ENCODE measurements at regions not wholly inside any gene's neighbourhood (a gene's known extent, or its start where the extent isn't known, plus 50 kb on each side); places are given as distances from the start of the nearest gene placed in this dataset.

DNA sequence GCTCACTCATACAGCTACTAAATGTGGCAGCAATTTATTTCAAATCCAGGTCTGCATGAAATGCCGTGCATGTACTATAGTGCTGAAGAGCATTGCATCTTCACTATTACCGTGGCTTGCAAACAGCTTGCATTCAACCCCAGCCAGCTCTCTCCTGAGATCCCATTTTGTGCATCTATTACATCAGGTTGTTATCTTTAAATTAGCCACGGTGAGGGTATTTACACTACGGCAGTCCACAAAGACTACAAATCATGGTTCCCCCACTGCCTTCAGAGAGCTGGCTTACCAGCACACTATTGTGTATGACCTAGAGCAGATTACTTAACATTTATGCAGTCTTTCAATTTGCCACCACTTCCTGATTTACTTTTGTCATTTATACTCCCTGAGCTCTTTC, 621.3 kb upstream of the LRATD1 start:
- Histone ChIP-seq H3K4me3 (no peak overlapping the region), H3K27ac (no peak overlapping the region), H3K4me1 (no peaks in the 10 kb centered on the region), H3K27me3 (no peaks in the 10 kb centered on the region), H3K36me3 (no peaks in the 10 kb centered on the region), H3K9me3 (no peaks in the 10 kb centered on the region)
- no peak for TF ChIP-seq CTCF (IDR thresholded peaks at IDR 0.05)
- no peak for DNase-seq (ENCODE audit: low spot score)

- Histone ChIP-seq H3K27ac (no peak overlapping the region), H3K4me3 (no peak overlapping the region), H3K9me3 (no peaks in the 10 kb centered on the region), H3K36me3 (no peaks in the 10 kb centered on the region), H3K27me3 (no peaks in the 10 kb centered on the region), H3K4me1 (no peaks in the 10 kb centered on the region)
- no peak for TF ChIP-seq CTCF (IDR thresholded peaks at IDR 0.05)
- no peak for DNase-seq (ENCODE audit: low spot score)
These were observed 617.3 kb upstream of the LRATD1 start for GRCh38 chr2:14015113-14015630.

DNA sequence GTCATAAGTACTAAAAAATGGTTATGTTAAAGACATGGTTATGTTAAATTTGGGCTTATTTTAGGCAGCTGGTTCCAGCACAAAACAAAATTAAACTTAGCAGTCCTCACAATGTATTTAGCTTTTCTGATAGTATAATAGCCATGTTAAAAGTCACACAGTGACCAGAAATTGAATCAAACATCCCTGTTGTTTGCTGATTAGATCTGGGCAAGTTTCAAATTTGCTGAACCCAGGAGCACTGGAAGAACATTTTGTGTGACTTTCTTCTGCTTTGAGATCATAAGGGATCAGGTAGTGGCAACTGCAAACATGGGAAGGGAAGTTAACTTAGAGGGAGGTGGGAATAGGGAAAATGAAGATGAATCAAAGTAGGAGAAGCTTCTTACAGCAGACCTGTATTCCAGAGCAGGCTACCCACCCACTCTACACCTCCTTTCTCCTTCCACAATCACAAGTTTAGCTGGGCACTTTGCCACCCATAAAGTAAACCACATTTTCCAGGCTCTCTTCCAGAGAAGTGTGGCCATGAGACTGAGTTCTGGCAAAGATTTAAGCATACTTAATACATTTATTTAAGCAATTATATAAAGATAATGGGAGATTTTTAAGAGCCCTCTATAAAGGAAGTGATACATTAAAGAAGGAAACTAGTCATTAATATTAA, 616.1 kb upstream of the LRATD1 start:
- TF ChIP-seq CTCF (IDR thresholded peaks at IDR 0.05): no peak
- Histone ChIP-seq H3K4me3 (no peak overlapping the region), H3K36me3 (no peaks in the 10 kb centered on the region), H3K4me1 (no peaks in the 10 kb centered on the region), H3K27me3 (no peaks in the 10 kb centered on the region), H3K27ac (no peak overlapping the region), H3K9me3 (no peaks in the 10 kb centered on the region)
- DNase-seq (ENCODE audit: low spot score): no peak

- Histone ChIP-seq H3K27me3 (no peaks in the 10 kb centered on the region), H3K27ac (no peak overlapping the region), H3K36me3 (no peaks in the 10 kb centered on the region), H3K4me3 (no peak overlapping the region), H3K9me3 (no peaks in the 10 kb centered on the region), H3K4me1 (no peaks in the 10 kb centered on the region)
- no peak for TF ChIP-seq CTCF (IDR thresholded peaks at IDR 0.05)
- DNase-seq (ENCODE audit: low spot score): no peak
These were observed 613.9 kb upstream of the LRATD1 start for GRCh38 chr2:14018620-14019019.

GRCh38 chr2:14023558-14023957, 609.0 kb upstream of the LRATD1 start:
- TF ChIP-seq CTCF (IDR thresholded peaks at IDR 0.05): no peak
- no peaks in the 10 kb centered on the region for H3K4me1 ChIP-seq
- H3K4me3 ChIP-seq: no peak overlapping the region
- H3K27me3 ChIP-seq: no peaks in the 10 kb centered on the region
- no peak for DNase-seq (ENCODE audit: low spot score)
- H3K27ac ChIP-seq: no peak overlapping the region
- no peaks in the 10 kb centered on the region for H3K36me3 ChIP-seq
- no peaks in the 10 kb centered on the region for H3K9me3 ChIP-seq

- DNase-seq (ENCODE audit: low spot score): no peak
- no peaks in the 10 kb centered on the region for H3K36me3 ChIP-seq
- H3K4me1 ChIP-seq: no peaks in the 10 kb centered on the region
- no peak for TF ChIP-seq CTCF (IDR thresholded peaks at IDR 0.05)
- no peaks in the 10 kb centered on the region for H3K9me3 ChIP-seq
- no peak overlapping the region for H3K4me3 ChIP-seq
- no peaks in the 10 kb centered on the region for H3K27me3 ChIP-seq
- no peak overlapping the region for H3K27ac ChIP-seq
These were observed 593.4 kb upstream of the LRATD1 start for GRCh38 chr2:14039134-14039533.
